ENCODE measurements at regions not wholly inside any gene's neighbourhood (a gene's known extent, or its start where the extent isn't known, plus 50 kb on each side); places are given as distances from the start of the nearest gene placed in this dataset.

GRCh38 chrX:124216396-124217115, 115.9 kb upstream of the TEX13D start:
- WGBS, 2 experiments (ENCODE audit: extremely low coverage in 2 of 2, insufficient read length in 1 of 2), result no CpG with 5 or more reads among the region's 8 CpGs
- ChIA-PET POLR2A (ENCODE audit: unreplicated experiment) (no interaction called here), CTCF (no interaction called here)
- no peak overlapping the region for H2AK5ac ChIP-seq (ENCODE audit: low read depth, low read length)
- no peak overlapping the region for H2AK9ac ChIP-seq (replicated peaks; ENCODE audit: low read depth, low read length, poor library complexity)
- no peak overlapping the region for H2BK15ac ChIP-seq (ENCODE audit: low read depth, low read length)
- H3K79me1 ChIP-seq (ENCODE audit: low read depth in 1 of 2, low read length in 2 of 2), result no peaks in the 10 kb centered on the region
- ATAC-seq (ENCODE audit: low read depth) (no peak), DNase-seq (no peak)
- H3K27ac ChIP-seq (ENCODE audit: insufficient read depth, low read length), result no peak overlapping the region
- no peak overlapping the region for H4K8ac ChIP-seq (ENCODE audit: low read depth in 2 of 2, low read length in 2 of 2)
- no peak overlapping the region for H3K56ac ChIP-seq (ENCODE audit: extremely low read depth, insufficient read depth, low read length)
- dilution Hi-C loops (cut with HindIII; ENCODE audit: low sequenced_read_pairs, unreplicated experiment), result no loop called here
- no peak overlapping the region for H3K23ac ChIP-seq (ENCODE audit: low read depth, low read length)
- no peak overlapping the region for H3K4ac ChIP-seq (ENCODE audit: low read depth, low read length)
- no peak overlapping the region for H3K9ac ChIP-seq (ENCODE audit: low read depth, low read length)
- no peaks in the 10 kb centered on the region for H4K20me1 ChIP-seq (ENCODE audit: insufficient read depth, low read length)
- in situ Hi-C loops (cut with MboI; ENCODE audit: low sequenced_read_pairs), result no loop called here
- BruUV-seq (replicated peaks), result no TSS peak
- H3K9me3 ChIP-seq (ENCODE audit: control insufficient read depth, insufficient read depth, low read length), result no peaks in the 10 kb centered on the region
- H3K14ac ChIP-seq (replicated peaks; ENCODE audit: low read depth, low read length), result no peak overlapping the region
- no peak overlapping the region for H3K4me2 ChIP-seq (ENCODE audit: low read depth, low read length)
- H3K18ac ChIP-seq (ENCODE audit: low read depth, low read length), result no peak overlapping the region
- no peak overlapping the region for H4K91ac ChIP-seq (ENCODE audit: insufficient read depth, low read depth, low read length)
- TF ChIP-seq USF2 (IDR thresholded peaks at IDR 0.05; ENCODE audit: low read depth, low read length) (no peak), NFE2L2 (IDR thresholded peaks at IDR 0.05; ENCODE audit: low read depth, low read length) (no peak), MAZ (IDR thresholded peaks at IDR 0.05; ENCODE audit: borderline replicate concordance, low read depth, low read length) (no peak), SMC3 (IDR thresholded peaks at IDR 0.05; ENCODE audit: low read depth, low read length) (no peak), RAD21 (IDR thresholded peaks at IDR 0.05; ENCODE audit: low read length) (no peak), RCOR1 (IDR thresholded peaks at IDR 0.05; ENCODE audit: insufficient replicate concordance, low read length) (no peak), CHD1 (IDR thresholded peaks at IDR 0.05; ENCODE audit: low read depth, low read length) (no peak), FOS (IDR thresholded peaks at IDR 0.05; ENCODE audit: low read depth, low read length) (no peak), RFX5 (IDR thresholded peaks at IDR 0.05; ENCODE audit: low read depth, low read length) (no peak), BHLHE40 (IDR thresholded peaks at IDR 0.05; ENCODE audit: low read depth, low read length) (no peak), POLR2A (IDR thresholded peaks at IDR 0.05; ENCODE audit: low read depth, low read length) (no peak), CTCF (conservative IDR thresholded peaks at IDR 0.05; ENCODE audit: low read depth, low read length) (no peak)
- TF ChIP-seq, protein P1, sequence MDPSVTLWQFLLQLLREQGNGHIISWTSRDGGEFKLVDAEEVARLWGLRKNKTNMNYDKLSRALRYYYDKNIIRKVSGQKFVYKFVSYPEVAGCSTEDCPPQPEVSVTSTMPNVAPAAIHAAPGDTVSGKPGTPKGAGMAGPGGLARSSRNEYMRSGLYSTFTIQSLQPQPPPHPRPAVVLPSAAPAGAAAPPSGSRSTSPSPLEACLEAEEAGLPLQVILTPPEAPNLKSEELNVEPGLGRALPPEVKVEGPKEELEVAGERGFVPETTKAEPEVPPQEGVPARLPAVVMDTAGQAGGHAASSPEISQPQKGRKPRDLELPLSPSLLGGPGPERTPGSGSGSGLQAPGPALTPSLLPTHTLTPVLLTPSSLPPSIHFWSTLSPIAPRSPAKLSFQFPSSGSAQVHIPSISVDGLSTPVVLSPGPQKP (IDR thresholded peaks at IDR 0.05; ENCODE audit: borderline replicate concordance, low read depth, low read length), result no peak
- H3K4me3 ChIP-seq (ENCODE audit: insufficient read depth, low read depth, low read length), result no peak overlapping the region
- H2BK20ac ChIP-seq (ENCODE audit: low read depth, low read length), result no peak overlapping the region
- H3K36me3 ChIP-seq (ENCODE audit: control insufficient read depth, insufficient read depth, low read length), result no peaks in the 10 kb centered on the region
- H2BK5ac ChIP-seq (ENCODE audit: low read depth, low read length, poor library complexity, severe bottlenecking), result no peak overlapping the region
- no peak overlapping the region for H2BK120ac ChIP-seq (ENCODE audit: low read depth, low read length)
- H3K4me1 ChIP-seq (ENCODE audit: control insufficient read depth, insufficient read depth, low read length), result no peaks in the 10 kb centered on the region
- H2AFZ ChIP-seq (replicated peaks; ENCODE audit: low read length, poor library complexity), result no peak overlapping the region
- intact Hi-C loops (cut with micrococcal nuclease), result no loop called here
- H3K27me3 ChIP-seq (ENCODE audit: control insufficient read depth, insufficient read depth, low read length), result no peaks in the 10 kb centered on the region
- H3K9me1 ChIP-seq (ENCODE audit: insufficient read depth, low read length), result no peaks in the 10 kb centered on the region
- H4K5ac ChIP-seq (ENCODE audit: low read depth, low read length), result no peak overlapping the region

Measured in IMR-90 (cell line).